WI38 (cell line): ENCODE measurements at regions not wholly inside any gene's neighbourhood (a gene's known extent, or its start where the extent isn't known, plus 50 kb on each side); places are given as distances from the start of the nearest gene placed in this dataset.

ENCODE experiments used
- H3K4me3 ChIP-seq: 2 replicates; pipeline ENCODE4 v1.5.1; 2011; ENCODE audit warnings: low read depth, mild to moderate bottlenecking, control low read depth, low read length
- CTCF ChIP-seq: IDR thresholded peaks from 2 replicates; pipeline ENCODE4 v1.5.1; 2012; ENCODE audit warnings: low read depth, mild to moderate bottlenecking, control low read depth, low read length

- no peak overlapping the region for H3K4me3 ChIP-seq
- TF ChIP-seq CTCF, result no peak
Measured at GRCh38 chr6:153705429-153705828, 333.6 kb upstream of the OPRM1 start.

GRCh38 chr6:153702671-153703070 is 336.4 kb upstream of the OPRM1 start:
- H3K4me3 ChIP-seq, result no peak overlapping the region
- TF ChIP-seq CTCF, result no peak

- no peak for TF ChIP-seq CTCF
- no peak overlapping the region for H3K4me3 ChIP-seq
Measured at GRCh38 chr6:153698637-153699036, 340.4 kb upstream of the OPRM1 start.

- no peak overlapping the region for H3K4me3 ChIP-seq
- TF ChIP-seq CTCF, result no peak
Measured at GRCh38 chr6:153698001-153698400, 341.0 kb upstream of the OPRM1 start.

GRCh38 chr6:153677522-153677921 is 361.5 kb upstream of the OPRM1 start:
- H3K4me3 ChIP-seq, result no peak overlapping the region
- no peak for TF ChIP-seq CTCF

- no peak overlapping the region for H3K4me3 ChIP-seq
- no peak for TF ChIP-seq CTCF
Measured at GRCh38 chr6:153673750-153674149, 365.3 kb upstream of the OPRM1 start.

- TF ChIP-seq CTCF, result no peak
- no peak overlapping the region for H3K4me3 ChIP-seq
Measured at GRCh38 chr6:153673225-153673624, 365.8 kb upstream of the OPRM1 start.
